Activated CD4-positive, alpha-beta memory T cell treated with anti-CD3 and anti-CD28 coated beads, Interleukin-2, amount 10 ng/mL, durations not matched to agents 7 days and 5 days (primary cell): ENCODE measurements at regions not wholly inside any gene's neighbourhood (a gene's known extent, or its start where the extent isn't known, plus 50 kb on each side); places are given as distances from the start of the nearest gene placed in this dataset.

ENCODE experiments used
- CTCF ChIA-PET: fragments of 350-600 bp; sonication (Branson Sonifier 250); formaldehyde crosslinking; loops from one replicate; lab custom pipeline; 2021; ENCODE audit warnings: antibody characterized with exemption, inconsistent platforms; lab: Charles Lee
- POLR2A ChIA-PET: fragments of 350-600 bp; sonication (Branson Sonifier 250); formaldehyde crosslinking; loops from one replicate; lab custom pipeline; 2021; ENCODE audit warnings: antibody characterized with exemption; lab: Charles Lee
- DNase-seq: peaks from one replicate; pipeline ENCODE4 v3.0.0-alpha.2; 2020
- H3K27ac Mint-ChIP-seq: one replicate; pipeline ENCODE4 v1.8.0; 2021; ENCODE audit warnings: mild to moderate bottlenecking, mixed read lengths
- H3K27me3 Mint-ChIP-seq: one replicate; pipeline ENCODE4 v1.8.0; 2021; ENCODE audit warnings: mixed read lengths
- H3K36me3 Mint-ChIP-seq: one replicate; pipeline ENCODE4 v1.8.0; 2021; ENCODE audit warnings: low read depth, mixed read lengths
- H3K4me1 Mint-ChIP-seq: one replicate; pipeline ENCODE4 v1.8.0; 2021; ENCODE audit warnings: mixed read lengths
- H3K4me3 Mint-ChIP-seq: one replicate; pipeline ENCODE4 v1.8.0; 2021; ENCODE audit warnings: mild to moderate bottlenecking, mixed read lengths
- H3K9me3 Mint-ChIP-seq: one replicate; pipeline ENCODE4 v1.8.0; 2021; ENCODE audit warnings: mixed read lengths

- DNase-seq: no peak
- ChIA-PET CTCF (no interaction called here), POLR2A (no interaction called here)
- Mint-ChIP-seq H3K36me3 (no peaks in the 10 kb centered on the region), H3K4me1 (no peaks in the 10 kb centered on the region), H3K4me3 (no peak overlapping the region), H3K27me3 (no peaks in the 10 kb centered on the region), H3K27ac (no peak overlapping the region), H3K9me3 (peaks cover 4% of the 10 kb centered on the region)
These were observed 235.9 kb upstream of the LRATD1 start for GRCh38 chr2:14396533-14397083.

DNA sequence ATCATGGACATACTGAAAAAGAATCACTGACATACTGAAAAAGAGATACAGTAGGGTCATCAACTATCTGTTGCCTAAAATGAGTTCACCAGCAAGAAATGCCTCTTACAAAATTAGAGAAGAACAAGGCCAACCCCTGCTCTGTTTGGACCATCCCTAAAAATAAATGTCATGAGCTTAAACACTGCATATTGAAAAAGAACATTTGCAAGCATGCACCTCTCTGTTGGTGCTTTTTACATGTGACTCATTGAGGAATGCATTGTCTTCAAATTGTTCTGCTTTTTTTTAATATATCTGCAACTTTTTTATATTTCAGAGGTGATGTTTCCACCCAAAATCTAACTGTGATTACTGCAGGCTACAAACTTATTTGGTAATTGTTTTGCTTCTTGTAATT is 233.9 kb upstream of the LRATD1 start:
- peaks cover 2% of the 10 kb centered on the region for H3K9me3 Mint-ChIP-seq
- ChIA-PET CTCF (no interaction called here), POLR2A (no interaction called here)
- no peaks in the 10 kb centered on the region for H3K4me1 Mint-ChIP-seq
- DNase-seq: no peak
- H3K36me3 Mint-ChIP-seq: no peaks in the 10 kb centered on the region
- H3K27me3 Mint-ChIP-seq: no peaks in the 10 kb centered on the region
- no peak overlapping the region for H3K27ac Mint-ChIP-seq
- H3K4me3 Mint-ChIP-seq: no peak overlapping the region

DNA sequence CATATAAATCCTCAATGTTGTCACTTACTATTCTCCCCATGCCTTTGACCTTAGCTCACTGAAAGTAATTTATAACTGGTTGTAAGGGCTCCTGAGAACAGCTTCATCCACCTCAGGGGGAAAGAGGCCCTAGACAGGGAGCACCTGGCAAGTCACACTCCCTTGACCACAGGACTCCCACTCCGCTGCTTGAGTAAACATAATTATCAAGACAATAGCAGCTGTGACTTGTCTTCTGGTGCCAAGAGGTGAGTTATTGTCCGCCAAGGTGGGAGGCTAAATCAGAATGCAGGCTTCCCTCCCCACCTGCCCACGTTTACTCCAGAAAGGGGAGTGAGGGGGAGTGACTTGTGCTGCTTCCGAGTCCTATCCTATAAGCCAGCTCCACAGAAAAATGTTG is 230.6 kb upstream of the LRATD1 start:
- no peaks in the 10 kb centered on the region for H3K27me3 Mint-ChIP-seq
- ChIA-PET POLR2A (no interaction called here), CTCF (no interaction called here)
- H3K27ac Mint-ChIP-seq: no peak overlapping the region
- no peaks in the 10 kb centered on the region for H3K4me1 Mint-ChIP-seq
- DNase-seq: no peak
- H3K36me3 Mint-ChIP-seq: no peaks in the 10 kb centered on the region
- H3K9me3 Mint-ChIP-seq: peaks cover 2% of the 10 kb centered on the region
- H3K4me3 Mint-ChIP-seq: no peak overlapping the region

DNA sequence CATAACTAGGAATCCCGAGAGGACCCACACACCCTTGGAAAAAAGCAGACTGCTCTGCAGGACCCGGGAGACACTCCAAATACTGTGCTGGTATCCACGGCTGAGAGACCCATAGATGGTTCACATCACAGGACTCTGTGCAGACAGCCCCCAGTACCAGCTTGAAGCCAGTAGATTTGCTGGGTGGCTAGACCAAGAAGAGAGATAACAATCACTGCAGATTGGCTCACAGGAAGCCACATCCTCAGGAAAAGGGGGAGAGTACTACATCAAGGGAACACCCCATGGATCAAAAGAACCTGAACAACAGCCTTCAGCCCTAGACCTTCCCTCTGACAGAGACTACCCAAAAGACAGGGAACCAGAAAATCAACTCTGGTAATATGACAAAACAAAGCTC is 223.8 kb upstream of the LRATD1 start:
- Mint-ChIP-seq H3K36me3 (no peaks in the 10 kb centered on the region), H3K4me3 (no peak overlapping the region), H3K9me3 (peaks cover 5% of the 10 kb centered on the region), H3K27ac (no peak overlapping the region), H3K27me3 (no peaks in the 10 kb centered on the region), H3K4me1 (no peaks in the 10 kb centered on the region)
- no peak for DNase-seq
- POLR2A ChIA-PET: no interaction called here
- CTCF ChIA-PET: no interaction called here

- DNase-seq: no peak
- no peaks in the 10 kb centered on the region for H3K36me3 Mint-ChIP-seq
- H3K27ac Mint-ChIP-seq: no peak overlapping the region
- H3K4me3 Mint-ChIP-seq: no peak overlapping the region
- peaks cover 5% of the 10 kb centered on the region for H3K9me3 Mint-ChIP-seq
- no peaks in the 10 kb centered on the region for H3K27me3 Mint-ChIP-seq
- no peaks in the 10 kb centered on the region for H3K4me1 Mint-ChIP-seq
- CTCF ChIA-PET: no interaction called here
- POLR2A ChIA-PET: no interaction called here
These were observed 215.0 kb upstream of the LRATD1 start for GRCh38 chr2:14417551-14417950.

- no peak for DNase-seq
- ChIA-PET POLR2A (no interaction called here), CTCF (no interaction called here)
- Mint-ChIP-seq H3K27me3 (no peaks in the 10 kb centered on the region), H3K4me1 (no peaks in the 10 kb centered on the region), H3K27ac (no peak overlapping the region), H3K4me3 (no peak overlapping the region), H3K9me3 (peaks cover 5% of the 10 kb centered on the region), H3K36me3 (no peaks in the 10 kb centered on the region)
These were observed 214.4 kb upstream of the LRATD1 start for GRCh38 chr2:14418115-14418514.

- ChIA-PET POLR2A (no interaction called here), CTCF (no interaction called here)
- peaks cover 11% of the 10 kb centered on the region for H3K9me3 Mint-ChIP-seq
- no peak for DNase-seq
- H3K36me3 Mint-ChIP-seq: no peaks in the 10 kb centered on the region
- no peaks in the 10 kb centered on the region for H3K27me3 Mint-ChIP-seq
- no peaks in the 10 kb centered on the region for H3K4me1 Mint-ChIP-seq
- H3K4me3 Mint-ChIP-seq: no peak overlapping the region
- no peak overlapping the region for H3K27ac Mint-ChIP-seq
These were observed 211.7 kb upstream of the LRATD1 start for GRCh38 chr2:14420851-14421250.

GRCh38 chr2:14422426-14422825 is 210.1 kb upstream of the LRATD1 start:
- CTCF ChIA-PET: no interaction called here
- Mint-ChIP-seq H3K4me1 (no peaks in the 10 kb centered on the region), H3K36me3 (no peaks in the 10 kb centered on the region), H3K27me3 (no peaks in the 10 kb centered on the region), H3K9me3 (peaks cover 12% of the 10 kb centered on the region), H3K4me3 (no peak overlapping the region), H3K27ac (no peak overlapping the region)
- POLR2A ChIA-PET: no interaction called here
- no peak for DNase-seq

DNA sequence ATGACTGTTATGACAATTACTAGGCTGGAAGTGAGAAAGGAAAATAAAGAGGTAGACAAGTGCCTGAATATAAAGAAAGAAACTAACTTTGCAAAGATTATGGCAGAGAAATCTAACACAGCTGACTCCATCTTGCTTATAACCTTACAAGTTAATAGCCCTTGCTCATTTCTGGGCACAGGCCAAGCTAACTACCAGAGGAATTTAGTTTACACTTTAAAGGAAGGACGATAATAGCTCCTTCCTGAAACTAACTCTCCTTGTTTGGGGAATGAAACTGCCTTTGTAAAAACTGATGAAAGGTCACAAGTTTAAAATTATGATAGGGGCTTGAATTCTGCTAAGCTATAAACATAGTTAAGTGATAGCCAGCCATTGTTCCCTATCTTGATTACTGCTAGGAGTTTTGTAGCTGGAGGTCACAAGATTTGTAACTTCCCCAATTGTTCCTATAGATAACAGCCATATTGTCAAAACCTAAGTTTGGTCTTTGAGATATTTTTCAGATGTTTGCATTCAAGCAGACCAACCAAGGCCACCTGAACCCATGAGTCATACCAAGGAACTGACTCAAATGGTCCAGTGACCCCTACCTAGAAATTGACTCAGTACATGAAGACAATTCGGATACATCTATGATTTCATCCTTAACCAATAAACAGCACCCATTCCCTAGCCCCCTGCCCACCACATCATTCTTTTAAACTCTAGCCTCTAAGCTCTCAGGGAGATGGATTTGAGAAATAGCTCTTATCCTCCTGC is 209.2 kb upstream of the LRATD1 start:
- H3K4me1 Mint-ChIP-seq: no peaks in the 10 kb centered on the region
- POLR2A ChIA-PET: no interaction called here
- CTCF ChIA-PET: no interaction called here

GRCh38 chr2:14424478-14425390 is 207.8 kb upstream of the LRATD1 start:
- Mint-ChIP-seq H3K27me3 (no peaks in the 10 kb centered on the region), H3K27ac (no peak overlapping the region), H3K4me3 (no peak overlapping the region), H3K36me3 (no peaks in the 10 kb centered on the region), H3K9me3 (peaks cover 12% of the 10 kb centered on the region), H3K4me1 (no peaks in the 10 kb centered on the region)
- no peak for DNase-seq
- ChIA-PET CTCF (no interaction called here), POLR2A (no interaction called here)

More for the DNA sequence above, 209.2 kb upstream of the LRATD1 start:
- no peaks in the 10 kb centered on the region for H3K27me3 Mint-ChIP-seq
- H3K4me3 Mint-ChIP-seq: no peak overlapping the region
- no peak overlapping the region for H3K27ac Mint-ChIP-seq
- H3K9me3 Mint-ChIP-seq: peaks cover 12% of the 10 kb centered on the region
- DNase-seq: no peak
- no peaks in the 10 kb centered on the region for H3K36me3 Mint-ChIP-seq

GRCh38 chr2:14425869-14426268 is 206.6 kb upstream of the LRATD1 start:
- H3K4me3 Mint-ChIP-seq: no peak overlapping the region
- POLR2A ChIA-PET: no interaction called here
- H3K27me3 Mint-ChIP-seq: no peaks in the 10 kb centered on the region
- no peaks in the 10 kb centered on the region for H3K4me1 Mint-ChIP-seq
- H3K9me3 Mint-ChIP-seq: peaks cover 9% of the 10 kb centered on the region
- DNase-seq: no peak
- H3K36me3 Mint-ChIP-seq: no peaks in the 10 kb centered on the region
- no peak overlapping the region for H3K27ac Mint-ChIP-seq
- CTCF ChIA-PET: no interaction called here

- H3K9me3 Mint-ChIP-seq: peaks cover 9% of the 10 kb centered on the region
- no peaks in the 10 kb centered on the region for H3K27me3 Mint-ChIP-seq
- H3K36me3 Mint-ChIP-seq: no peaks in the 10 kb centered on the region
- ChIA-PET CTCF (no interaction called here), POLR2A (no interaction called here)
- no peaks in the 10 kb centered on the region for H3K4me1 Mint-ChIP-seq
- no peak for DNase-seq
- no peak overlapping the region for H3K27ac Mint-ChIP-seq
- H3K4me3 Mint-ChIP-seq: no peak overlapping the region
These were observed 204.5 kb upstream of the LRATD1 start for GRCh38 chr2:14428056-14428455.

DNA sequence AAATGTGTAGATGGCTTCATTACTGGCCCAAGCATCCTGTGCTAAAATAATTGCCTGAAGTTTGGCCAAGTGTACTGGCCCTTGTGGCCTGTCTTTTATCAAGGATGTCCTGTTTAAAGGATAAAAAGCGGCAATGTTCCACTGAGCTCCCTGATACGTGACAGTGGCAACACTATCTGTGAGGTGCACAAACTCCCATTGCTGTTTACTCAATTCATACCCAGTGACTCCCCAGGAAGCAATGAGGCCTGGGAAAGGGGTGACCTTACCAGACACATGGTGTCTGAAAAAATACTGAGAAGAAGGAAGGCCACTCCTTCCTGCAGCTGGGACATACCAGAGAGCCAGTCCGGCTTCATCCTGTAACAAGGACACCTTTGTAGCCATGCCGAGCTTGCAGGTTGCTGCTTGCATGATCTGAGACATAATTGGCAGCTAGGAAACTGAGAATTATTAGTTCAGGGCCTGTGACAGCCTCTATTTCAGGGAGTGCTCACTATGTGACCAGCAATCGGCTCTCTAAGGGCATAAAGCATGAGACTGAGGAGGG is 198.5 kb upstream of the LRATD1 start:
- peaks cover 8% of the 10 kb centered on the region for H3K9me3 Mint-ChIP-seq
- no peak overlapping the region for H3K4me3 Mint-ChIP-seq
- H3K36me3 Mint-ChIP-seq: no peaks in the 10 kb centered on the region
- CTCF ChIA-PET: no interaction called here
- no peak overlapping the region for H3K27ac Mint-ChIP-seq
- POLR2A ChIA-PET: no interaction called here
- DNase-seq: no peak
- H3K27me3 Mint-ChIP-seq: no peaks in the 10 kb centered on the region
- no peaks in the 10 kb centered on the region for H3K4me1 Mint-ChIP-seq
